Left ventricle myocardium inferior (tissue), 1 donor: ENCODE measurements at regions not wholly inside any gene's neighbourhood (a gene's known extent, or its start where the extent isn't known, plus 50 kb on each side); places are given as distances from the start of the nearest gene placed in this dataset.

Experiments used
- DNase-seq: peaks from one replicate; pipeline ENCODE4 v3.0.0-alpha.2; 2020
- H3K27ac ChIP-seq: fragments of 200-600 bp; replicated peaks from 2 replicates; pipeline ENCODE4 v1.8.0; 2021
- H3K27me3 ChIP-seq: fragments of 200-600 bp; 2 replicates; pipeline ENCODE4 v1.8.0; 2021; ENCODE audit warnings: low read depth
- H3K36me3 ChIP-seq: fragments of 200-600 bp; 2 replicates; pipeline ENCODE4 v1.8.0; 2021
- H3K4me1 ChIP-seq: fragments of 200-600 bp; 2 replicates; pipeline ENCODE4 v1.8.0; 2021
- H3K4me3 ChIP-seq: fragments of 200-600 bp; 2 replicates; pipeline ENCODE4 v1.8.0; 2021; ENCODE audit warnings: mild to moderate bottlenecking, moderate library complexity
- H3K9me3 ChIP-seq: fragments of 200-600 bp; replicated peaks from 2 replicates; pipeline ENCODE4 v1.8.0; 2021
- CTCF ChIP-seq: fragments of 200-600 bp; IDR thresholded peaks from 2 replicates; pipeline ENCODE4 v1.8.0; 2021; ENCODE audit warnings: antibody characterized with exemption, mild to moderate bottlenecking, borderline replicate concordance
- intact Hi-C: fragments of 100-400 bp; cut with micrococcal nuclease; formaldehyde crosslinking; loops from one replicate; pipeline ENCODE4 v1.11.0; 2022
- donor health status: DM: no; HTN: yes; CAD: no; lungs with severe emphysema.

DNA sequence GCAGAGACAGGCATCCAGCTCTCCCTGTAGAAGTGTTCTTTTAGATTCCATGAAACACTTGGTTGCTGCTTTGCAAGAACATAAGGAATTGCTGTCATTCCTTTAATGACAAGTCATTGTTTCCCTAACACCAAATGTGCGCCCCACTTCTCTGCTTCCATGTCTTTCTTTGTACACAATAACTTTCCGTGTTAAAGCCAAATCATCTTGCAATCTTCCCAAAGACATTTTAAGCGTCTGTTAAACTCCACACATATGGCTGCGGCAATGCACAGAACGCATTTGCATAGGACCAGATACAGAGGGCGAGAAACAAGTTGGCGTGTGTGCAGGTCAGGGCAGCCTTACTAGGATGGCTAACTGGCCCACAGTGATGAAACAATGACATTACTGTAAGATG lies 399.3 kb upstream of the PRKCQ start:
- Histone ChIP-seq H3K4me1 (no peaks in the 10 kb centered on the region), H3K4me3 (no peak overlapping the region), H3K9me3 (peaks cover 6% of the 10 kb centered on the region), H3K36me3 (no peaks in the 10 kb centered on the region), H3K27ac (no peak overlapping the region), H3K27me3 (peaks cover 33% of the 10 kb centered on the region)
- no peak for DNase-seq
- intact Hi-C loops = no loop called here
- no peak for TF ChIP-seq CTCF

DNA sequence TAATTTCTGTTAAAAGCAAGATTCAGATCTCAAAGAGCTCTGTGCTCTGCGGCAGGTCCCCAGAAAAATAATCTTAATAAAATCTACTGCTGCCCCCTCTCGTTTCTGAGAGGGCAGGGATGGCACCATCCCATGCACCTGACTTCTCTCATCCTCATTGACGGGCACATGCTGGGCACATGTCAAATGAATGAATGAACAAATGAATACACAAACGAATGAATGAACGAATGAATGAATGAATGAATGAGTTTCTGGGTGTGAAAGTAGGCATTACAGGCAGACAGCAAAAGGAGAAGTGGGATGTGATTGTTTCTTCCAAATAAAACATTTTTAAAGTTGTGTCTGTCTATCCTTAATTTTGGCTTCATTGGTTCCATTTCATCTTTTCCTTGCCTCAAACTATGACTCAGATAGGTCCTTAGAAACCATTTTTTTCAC lies 398.1 kb upstream of the PRKCQ start:
- no peak for TF ChIP-seq CTCF
- intact Hi-C loops = no loop called here
- no peaks in the 10 kb centered on the region for H3K4me1 ChIP-seq
- H3K27me3 ChIP-seq = peaks cover 29% of the 10 kb centered on the region
- H3K27ac ChIP-seq = no peak overlapping the region
- peaks cover 6% of the 10 kb centered on the region for H3K9me3 ChIP-seq
- no peak overlapping the region for H3K4me3 ChIP-seq
- no peaks in the 10 kb centered on the region for H3K36me3 ChIP-seq
- DNase-seq = no peak

DNA sequence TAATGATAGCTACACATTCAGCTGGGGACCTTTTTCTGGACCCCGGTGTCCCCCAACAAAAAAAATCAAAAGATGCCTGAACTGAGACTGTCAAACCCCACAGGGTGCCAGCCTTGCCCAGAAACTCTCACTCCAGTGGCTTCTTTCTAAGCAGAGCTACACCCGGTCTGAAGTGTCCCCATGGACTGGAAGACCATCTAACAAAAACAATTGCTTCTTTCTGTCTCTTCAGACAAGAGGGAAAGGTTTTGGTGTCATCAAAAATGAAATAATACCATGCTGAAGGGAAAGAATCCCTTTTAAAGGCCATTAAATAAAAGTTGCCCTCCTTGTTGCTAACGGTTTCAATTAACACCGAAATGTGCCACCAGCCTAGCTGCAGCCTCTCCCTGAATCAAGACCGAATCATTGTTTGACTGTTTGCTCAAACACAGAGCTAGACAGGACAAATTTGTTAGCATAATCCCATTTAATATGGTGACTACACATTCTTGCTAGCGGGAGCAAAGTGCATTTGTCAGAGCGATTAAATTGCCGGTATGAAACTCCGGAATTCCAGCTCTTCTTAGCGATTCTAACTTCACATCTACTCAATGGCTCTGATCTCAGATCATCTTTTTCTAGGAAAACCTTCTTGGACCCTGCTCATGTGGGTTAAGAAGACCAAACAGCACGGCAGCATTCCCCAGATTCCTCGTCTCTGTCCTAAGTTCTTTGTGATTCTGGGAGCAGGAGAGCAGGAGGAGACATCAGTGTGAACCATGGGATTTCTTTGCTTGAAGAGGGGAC lies 397.5 kb upstream of the PRKCQ start:
- intact Hi-C loops = no loop called here
- Histone ChIP-seq H3K4me1 (no peaks in the 10 kb centered on the region), H3K27me3 (peaks cover 29% of the 10 kb centered on the region), H3K9me3 (peaks cover 6% of the 10 kb centered on the region), H3K27ac (no peak overlapping the region), H3K4me3 (no peak overlapping the region), H3K36me3 (no peaks in the 10 kb centered on the region)
- DNase-seq = no peak
- TF ChIP-seq CTCF = no peak

DNA sequence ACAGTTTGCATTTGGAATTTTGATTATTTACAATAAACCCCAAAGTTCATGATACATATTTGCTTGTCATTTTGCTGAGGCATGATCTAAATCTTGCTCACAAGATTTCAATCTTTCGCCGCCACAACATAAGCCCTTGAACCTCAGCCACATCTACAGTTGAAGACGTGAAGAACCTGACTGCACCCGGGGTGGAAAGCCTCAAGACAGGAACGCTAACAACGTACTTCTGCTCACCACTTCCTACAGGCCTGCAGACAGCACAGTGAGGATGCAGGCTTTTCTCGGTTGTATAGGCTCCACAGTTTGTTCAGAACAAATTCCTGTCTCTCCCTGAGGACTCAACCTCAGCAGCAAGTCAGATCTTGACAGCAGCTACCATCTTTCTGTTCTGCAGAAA lies 393.8 kb upstream of the PRKCQ start:
- intact Hi-C loops = no loop called here
- no peaks in the 10 kb centered on the region for H3K4me1 ChIP-seq
- no peak overlapping the region for H3K4me3 ChIP-seq
- peaks cover 29% of the 10 kb centered on the region for H3K27me3 ChIP-seq
- H3K9me3 ChIP-seq = peaks cover 6% of the 10 kb centered on the region
- no peaks in the 10 kb centered on the region for H3K36me3 ChIP-seq
- no peak for TF ChIP-seq CTCF
- H3K27ac ChIP-seq = no peak overlapping the region
- DNase-seq = no peak

DNA sequence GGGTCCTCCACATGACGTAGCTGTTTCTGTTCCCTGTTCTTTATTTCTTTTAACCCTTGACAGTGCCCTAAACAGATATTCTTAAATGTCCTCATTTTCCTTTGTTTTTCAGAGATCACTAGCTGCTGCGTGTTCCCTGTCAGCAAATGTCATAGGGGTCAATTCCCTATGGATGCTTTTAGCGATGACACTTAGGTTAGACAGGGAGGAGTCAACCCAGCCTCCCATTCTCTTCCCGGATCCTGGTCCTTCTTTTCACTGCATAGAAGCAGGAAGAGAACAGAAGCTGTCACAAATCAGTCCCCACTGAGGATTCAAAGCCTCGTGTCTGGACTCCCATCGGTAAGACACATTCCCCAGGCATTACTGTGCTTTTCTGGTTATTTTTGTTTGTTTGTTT lies 392.1 kb upstream of the PRKCQ start:
- Histone ChIP-seq H3K4me3 (no peak overlapping the region), H3K9me3 (peaks cover 6% of the 10 kb centered on the region), H3K27ac (no peak overlapping the region), H3K4me1 (no peaks in the 10 kb centered on the region), H3K36me3 (no peaks in the 10 kb centered on the region), H3K27me3 (peaks cover 19% of the 10 kb centered on the region)
- no peak for TF ChIP-seq CTCF
- intact Hi-C loops = no loop called here
- DNase-seq = no peak
